Hematopoietic multipotent progenitor cell (in vitro differentiated cells): ENCODE measurements at regions not wholly inside any gene's neighbourhood (a gene's known extent, or its start where the extent isn't known, plus 50 kb on each side); places are given as distances from the start of the nearest gene placed in this dataset.

Experiments
- DNase-seq, 3 donors: peaks; one replicate each; pipeline ENCODE4 v3.0.0-alpha.2; 2011 to 2015; ENCODE audit warnings: low read depth in 2 of 3, low spot score in 2 of 3

DNA sequence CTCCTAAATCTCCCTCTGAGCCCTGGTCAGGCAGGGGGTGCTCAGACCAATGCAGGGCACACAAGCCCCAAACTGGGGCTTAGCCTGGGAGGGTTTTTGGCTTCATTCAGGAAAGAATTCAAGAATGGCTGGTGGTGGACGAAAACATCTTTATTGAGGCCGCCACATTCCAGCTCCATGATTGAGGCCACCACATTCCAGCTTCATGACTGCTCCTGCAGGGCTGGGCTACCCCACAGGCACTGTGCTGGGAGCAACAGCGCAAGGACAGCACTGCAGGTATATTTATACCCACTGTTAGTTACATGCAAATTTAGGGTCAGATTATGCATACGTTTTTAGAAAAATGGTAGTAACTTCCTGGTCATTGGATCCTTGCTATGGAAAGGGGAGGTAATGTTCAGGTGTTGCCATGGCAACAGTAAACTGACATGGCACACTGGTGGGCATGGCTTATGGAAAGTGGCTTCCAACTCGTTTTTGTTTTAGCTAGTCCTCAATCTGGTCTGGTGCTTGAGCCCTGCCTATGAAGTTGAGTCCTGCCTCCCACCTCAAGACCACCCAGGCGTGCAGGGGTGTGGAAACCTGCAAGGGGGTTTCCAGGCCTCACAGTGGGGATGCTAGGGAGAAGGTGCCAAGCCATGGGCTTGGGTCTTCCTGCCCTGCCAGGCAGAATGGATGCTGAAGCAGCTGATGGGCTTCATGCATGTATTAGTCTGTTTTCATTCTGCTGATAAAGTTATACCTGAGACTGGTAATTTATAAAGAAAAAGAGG, 348.7 kb upstream of the AJAP1 start:
- no peak for DNase-seq

DNA sequence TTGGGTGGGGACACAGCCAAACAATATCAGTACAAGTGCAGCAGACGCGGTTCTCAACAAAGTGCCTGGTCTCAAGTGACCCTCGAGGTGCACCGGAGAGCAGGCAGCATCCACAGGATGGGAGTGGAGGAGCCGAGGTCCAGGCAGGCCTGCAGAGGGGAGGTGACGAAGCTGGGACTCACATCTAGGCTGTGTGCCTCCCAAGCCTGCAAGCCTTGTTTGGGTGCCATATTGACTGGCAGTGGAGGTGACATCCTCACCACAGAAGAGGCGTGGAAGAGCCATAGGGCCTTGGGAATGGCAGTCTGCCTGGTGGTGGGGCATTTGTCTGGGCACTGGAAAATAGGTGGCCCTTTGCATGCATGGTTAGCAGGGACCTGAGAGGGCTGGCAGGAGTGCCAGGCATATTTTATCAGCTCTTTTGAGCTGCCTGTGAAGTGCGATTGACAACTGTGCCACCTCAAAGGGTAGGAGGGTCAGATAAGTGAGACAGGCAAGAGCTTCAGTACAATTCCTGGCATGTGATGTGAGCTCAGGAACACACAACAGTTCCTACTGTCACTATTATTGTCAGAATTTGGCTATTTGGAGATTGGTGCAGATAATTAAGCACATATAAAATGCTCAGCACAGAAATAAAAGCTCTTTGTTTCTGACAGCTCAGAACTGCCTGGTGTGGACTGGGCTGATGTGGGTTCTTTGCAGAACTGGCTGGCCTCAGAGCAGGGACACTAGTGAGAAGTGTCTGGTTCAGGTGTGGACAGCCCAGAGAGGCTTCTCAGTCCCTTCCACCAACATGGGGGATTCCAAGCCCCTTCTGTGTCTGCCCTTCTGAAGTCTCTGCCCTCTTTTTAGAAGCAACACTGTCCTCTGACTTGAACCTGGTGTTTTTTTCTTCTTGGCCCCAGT, 347.6 kb upstream of the AJAP1 start:
- no peak for DNase-seq

DNA sequence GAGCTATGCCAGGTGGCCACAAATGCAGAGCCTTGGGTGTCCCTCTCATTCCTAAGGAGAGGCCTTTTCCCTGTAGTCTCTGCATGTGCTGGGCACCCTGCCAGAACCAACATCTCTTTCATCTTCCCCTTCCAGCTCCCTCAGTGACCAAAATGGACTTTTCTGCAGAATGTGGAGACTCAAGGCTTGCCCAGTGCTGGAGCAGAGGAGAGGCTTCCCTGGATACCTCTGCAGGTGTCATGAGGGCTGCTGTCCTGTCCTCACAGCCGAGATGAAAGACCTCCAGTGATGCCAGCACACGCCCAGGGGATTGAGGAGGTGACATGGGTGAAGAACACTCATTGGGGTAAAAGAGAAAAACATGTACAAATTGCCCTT, 347.0 kb upstream of the AJAP1 start:
- no peak for DNase-seq

DNA sequence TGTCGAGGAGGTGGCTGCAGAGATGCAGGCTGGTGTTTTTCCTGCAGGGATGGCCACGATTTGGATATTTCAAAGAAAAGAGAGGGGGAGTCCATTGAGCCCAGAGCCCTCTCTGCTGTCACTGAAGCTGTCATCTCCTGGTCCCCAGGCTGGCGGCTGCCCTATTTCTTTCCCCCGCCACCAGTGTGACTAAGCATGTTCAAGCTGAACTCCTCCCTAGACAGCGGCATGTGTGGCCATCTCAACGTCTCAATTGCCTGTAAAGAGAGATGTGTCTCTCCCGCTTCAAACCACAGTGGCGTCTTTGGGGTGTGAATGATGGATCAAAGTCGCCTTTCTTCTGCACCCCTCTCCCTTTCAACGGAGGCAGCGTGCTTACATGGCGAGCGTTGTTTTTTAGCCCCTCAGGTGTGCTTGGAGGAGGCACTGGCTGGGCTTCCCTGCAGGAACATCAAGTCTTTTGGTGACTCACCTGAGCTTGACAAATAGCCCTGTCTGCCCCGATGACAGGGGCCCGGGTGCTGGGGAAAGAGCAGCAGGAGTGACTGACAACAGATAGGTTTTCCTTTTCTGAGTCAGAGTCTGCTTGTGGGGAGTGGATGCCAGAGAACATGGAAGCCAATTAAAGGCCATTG, 346.4 kb upstream of the AJAP1 start:
- no peak for DNase-seq

DNA sequence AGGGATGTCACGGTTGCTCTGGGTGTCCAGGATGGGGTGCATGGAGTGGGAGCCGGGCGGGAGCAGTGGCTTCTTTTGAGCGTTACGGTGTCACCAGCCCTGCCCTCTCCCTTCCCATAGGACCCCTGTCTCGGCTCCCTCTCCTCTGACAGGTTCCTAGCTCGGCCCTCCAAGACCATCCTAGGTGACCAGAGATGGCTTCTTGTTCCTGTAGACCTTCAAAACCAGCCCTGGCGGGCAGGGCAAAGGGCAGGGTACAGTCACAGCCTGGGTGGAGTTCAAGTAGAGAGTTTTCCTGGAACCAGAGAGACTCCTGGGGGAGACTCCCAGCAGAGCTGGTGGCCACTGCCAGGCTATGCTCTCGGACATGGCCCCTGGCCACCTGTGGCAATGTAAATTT, 345.6 kb upstream of the AJAP1 start:
- no peak for DNase-seq

DNA sequence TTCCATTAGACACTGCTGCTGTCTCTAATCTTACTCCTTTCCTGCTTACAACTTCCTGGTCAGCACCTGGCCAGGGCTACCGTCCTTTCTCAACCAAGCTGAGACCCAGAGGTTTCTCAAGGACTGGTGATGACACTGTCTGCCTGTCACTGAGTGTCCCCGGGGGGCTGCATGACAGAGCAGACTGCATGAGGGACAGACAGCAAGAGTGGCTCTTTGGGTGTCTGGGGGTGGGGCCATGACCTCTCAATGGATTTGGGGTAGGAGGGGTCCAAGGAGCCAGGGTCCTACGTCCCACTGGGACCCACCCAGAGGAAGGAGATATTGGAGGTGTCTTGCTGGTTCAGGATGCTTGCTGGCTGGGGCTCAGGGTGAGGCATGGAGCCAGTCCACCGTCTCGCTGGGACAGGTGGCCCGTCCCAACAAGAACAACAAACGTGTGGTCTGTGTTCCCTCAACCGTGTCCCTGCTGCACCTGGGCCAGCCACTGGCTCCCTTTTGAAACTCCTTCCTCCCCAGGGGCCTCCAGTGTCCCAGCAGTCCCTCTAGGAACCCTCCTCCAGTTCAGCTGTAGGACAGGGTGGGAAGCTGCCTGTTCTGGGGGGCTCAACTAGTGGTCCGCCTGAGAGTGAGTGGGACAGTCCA, 344.6 kb upstream of the AJAP1 start:
- DNase-seq = no peak

DNA sequence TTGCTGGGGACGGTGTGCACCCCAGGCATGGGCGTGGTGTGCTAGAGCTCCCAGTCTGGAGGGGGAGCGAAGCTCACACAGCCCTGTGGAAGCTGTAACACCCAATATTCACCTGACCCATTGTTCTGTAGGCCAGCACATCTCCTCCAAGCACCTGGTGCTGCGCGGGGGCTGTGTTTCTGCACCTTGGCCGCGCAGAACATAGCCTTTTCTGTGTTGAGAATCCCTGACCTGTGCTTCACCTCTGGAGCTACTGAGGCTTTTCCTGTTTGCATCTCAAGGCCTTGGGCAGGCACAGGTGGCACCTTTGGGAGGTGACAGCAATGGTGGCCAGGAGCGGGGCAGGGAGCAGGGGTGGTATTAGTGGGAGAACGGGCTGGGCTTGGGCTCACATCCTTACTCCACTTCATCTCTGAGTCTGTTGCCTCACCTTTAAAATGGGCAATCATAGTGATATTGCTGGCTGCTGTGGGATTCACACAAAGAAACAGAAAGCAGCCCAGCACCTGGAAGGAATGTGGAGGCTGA, 343.9 kb upstream of the AJAP1 start:
- DNase-seq = no peak

DNA sequence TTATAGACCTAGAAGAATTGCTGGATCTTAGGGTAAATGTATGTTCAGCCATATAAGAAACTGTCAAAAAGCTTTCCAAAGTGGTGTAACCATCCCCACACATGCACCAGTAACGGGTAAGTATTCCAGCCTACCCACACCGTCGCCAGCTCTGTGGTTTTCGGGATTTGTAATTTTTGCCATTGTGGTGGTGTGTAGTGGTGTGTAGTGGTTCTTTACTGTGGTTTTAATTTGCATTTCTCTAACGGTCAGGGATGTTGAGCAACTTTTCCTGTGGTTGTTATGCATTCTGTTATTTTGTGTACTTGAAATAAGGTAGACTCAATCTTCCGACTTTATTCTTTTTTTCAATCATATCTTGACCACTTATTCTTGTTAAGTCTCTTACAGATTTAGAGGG, 342.4 kb upstream of the AJAP1 start:
- no peak for DNase-seq

DNA sequence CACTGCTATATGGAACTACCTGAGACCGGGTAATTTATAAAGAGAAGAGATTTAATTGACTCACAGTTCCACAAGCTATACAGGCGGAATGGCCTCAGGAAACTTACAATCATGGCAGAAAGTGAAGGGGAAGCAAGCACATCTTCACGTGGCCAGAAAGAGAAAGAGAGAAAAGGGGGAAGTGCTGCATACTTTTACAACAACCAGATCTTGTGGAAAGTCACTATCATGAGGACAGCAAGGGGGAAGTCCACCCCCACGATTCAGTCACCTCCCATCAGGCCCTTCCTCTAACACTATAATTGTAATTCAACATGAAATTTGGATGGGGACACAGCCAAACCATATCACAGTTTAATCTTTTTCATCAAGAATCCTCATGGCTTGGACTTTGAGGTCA, 339.2 kb upstream of the AJAP1 start:
- no peak for DNase-seq

DNA sequence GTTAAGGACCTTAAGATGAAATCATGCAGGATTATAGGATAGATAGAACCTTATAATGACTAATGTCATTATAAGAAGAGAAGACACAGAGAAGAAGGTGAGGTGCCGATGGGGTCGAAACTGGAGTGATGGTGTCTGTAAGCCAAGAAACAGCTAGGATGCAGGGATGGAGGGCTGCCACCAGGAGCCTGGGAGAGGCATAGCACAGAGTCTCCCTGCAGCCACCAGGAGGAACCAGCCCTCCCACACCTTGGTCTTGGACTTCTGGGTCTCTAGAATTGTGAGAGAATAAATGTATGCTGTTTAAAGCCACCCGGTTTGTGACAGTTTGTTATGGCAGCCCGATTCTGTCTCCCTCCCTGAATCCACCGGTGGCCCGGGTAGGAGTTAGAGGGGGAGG, 337.2 kb upstream of the AJAP1 start:
- no peak for DNase-seq

DNA sequence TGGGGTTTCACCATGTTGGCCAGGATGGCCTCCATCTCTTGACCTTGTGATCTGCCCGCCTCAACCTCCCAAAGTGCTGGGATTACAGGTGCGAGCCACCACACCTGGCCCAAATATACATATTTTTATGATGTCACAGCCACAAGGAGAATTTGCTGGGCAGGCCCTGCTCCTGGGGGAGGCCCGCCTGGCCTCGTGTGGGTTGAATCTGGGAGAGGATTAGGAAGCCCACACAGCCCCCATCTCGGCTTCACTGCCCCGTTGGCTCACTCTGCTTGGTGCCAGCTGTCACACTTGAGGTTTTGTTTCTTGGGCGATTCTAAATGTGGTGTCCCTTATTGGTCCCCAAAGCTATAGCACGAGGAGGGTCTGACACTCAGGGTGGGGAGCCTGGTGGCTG, 335.7 kb upstream of the AJAP1 start:
- DNase-seq = no peak

DNA sequence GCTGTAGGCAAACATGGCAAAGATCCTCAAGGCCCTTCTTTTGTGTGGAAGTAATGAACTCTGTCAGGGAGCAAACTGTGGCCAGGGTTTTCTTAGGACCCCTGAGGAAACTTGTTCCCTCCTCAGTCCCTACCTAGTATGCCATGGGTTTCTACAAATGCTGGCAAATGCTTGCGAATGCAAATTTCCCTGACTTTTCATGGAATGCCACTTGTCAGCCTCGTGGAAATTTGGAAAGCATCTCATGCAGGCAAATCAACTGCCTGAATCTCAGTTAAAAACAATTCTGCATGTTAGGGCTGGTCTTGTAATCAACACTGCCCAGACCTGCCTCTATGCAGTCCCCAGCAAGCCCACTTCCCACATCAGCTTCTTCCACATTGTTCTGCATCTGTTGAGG, 334.9 kb upstream of the AJAP1 start:
- DNase-seq = no peak

DNA sequence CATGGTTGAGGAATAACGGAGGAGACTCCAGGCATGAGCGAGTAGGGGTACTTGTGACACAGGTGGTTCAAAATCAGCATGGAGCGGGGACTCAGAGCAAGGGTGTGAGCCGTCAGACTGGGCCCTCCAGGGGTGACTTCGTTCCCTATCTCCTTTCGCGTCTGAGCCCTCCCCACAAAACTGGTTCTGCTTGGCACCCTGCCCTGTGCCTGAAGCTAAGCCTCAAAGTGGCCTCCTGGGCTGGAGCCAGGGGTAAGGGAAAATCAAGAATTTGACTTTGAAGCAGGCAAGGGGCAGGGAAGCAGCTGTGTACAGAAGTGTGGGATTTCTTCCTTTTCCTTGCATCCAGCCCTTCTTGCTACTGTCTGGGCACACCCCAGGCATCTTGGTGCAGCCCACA, 331.5 kb upstream of the AJAP1 start:
- DNase-seq = no peak

DNA sequence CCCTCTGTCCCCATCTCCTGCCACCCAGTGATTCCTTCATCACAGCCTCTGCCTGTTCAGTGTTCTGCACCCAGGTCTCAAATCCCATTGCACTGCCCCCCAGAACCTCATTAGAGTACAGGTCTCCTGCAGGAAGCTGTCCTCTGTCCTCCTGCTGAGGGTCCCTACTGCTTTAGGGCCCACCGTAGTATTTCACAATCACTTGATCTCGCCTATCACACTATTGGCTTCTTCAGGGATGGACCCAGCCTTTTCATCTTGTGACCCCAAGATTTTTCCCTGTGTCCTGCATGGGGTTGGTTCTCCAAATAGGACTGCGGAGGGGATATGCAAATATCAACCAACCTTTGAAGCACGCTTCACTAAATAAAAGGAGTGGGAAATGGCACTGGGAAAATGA, 331.1 kb upstream of the AJAP1 start:
- DNase-seq = no peak

DNA sequence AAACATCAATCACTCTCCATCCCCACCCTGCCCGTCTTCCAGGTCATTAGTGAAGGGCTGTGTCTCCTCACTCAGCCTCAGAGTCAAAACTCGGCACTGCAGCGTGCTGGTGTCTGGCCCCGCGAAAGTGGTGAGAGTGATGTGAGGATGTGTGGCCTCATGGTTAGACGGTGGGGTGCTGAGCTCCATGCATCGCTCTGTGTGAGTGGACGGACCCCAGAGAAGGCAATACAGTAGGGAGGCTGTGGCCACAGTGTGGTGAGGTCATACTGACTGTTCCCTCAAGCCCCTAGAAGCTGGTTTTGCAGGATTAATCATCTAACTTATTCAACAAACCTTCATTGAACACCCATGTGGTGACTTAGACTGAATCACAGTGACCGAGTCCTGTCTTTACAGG, 329.9 kb upstream of the AJAP1 start:
- DNase-seq = no peak

DNA sequence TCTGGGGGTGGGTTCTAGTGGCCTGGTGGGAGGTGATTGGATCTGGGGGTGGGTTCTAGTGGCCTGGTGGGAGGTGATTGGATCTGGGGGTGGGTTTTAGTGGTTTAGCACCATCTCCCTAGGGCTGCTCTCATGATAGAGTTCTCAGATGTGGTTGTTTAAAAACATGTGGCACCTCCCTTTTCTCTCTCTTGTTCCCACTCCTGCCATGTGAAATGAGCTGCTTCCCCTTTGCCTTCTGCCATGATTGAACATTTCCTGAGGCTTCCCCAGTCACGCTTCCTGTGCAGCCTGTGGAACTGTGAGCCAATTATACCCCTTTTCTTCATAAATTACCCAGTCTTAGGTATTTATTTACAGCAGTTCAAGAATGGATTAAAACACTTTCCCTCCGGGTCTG, 327.3 kb upstream of the AJAP1 start:
- peak in 1 of 3 donors; percentile 39 for DNase-seq

DNA sequence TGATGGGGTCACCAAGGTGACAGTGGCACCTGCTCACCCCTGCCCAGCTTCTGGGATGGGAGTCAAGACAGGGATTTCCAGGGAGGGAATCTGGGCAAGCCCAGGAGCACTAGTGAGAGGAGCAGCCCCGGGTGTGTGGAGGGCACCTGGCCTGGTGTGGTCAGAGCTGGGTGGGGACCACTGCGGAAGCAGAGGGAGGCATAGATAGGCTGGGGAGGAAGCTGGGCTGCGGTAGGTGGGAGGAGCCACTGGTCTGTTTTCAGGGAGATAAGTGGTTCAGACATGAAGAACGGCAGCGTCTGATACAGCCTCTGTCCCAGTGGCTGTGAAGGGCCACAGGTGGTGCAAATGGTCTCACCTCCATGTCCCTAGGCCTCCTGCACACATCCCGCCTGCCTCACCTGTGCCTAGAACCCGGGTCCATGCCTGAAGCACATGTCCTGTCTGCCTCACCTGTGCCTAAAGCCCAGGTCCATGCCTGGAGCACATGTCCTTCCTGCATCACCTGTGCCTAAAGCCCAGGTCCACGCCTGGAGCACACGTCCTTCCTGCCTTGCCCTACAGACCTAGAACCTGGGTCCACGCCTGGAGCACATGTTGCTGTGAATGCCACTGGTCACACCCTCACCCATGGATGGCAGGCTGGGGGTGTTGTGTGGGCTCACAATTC, 325.9 kb upstream of the AJAP1 start:
- peak in 2 of 3 donors; percentile 63 to 72 for DNase-seq

DNA sequence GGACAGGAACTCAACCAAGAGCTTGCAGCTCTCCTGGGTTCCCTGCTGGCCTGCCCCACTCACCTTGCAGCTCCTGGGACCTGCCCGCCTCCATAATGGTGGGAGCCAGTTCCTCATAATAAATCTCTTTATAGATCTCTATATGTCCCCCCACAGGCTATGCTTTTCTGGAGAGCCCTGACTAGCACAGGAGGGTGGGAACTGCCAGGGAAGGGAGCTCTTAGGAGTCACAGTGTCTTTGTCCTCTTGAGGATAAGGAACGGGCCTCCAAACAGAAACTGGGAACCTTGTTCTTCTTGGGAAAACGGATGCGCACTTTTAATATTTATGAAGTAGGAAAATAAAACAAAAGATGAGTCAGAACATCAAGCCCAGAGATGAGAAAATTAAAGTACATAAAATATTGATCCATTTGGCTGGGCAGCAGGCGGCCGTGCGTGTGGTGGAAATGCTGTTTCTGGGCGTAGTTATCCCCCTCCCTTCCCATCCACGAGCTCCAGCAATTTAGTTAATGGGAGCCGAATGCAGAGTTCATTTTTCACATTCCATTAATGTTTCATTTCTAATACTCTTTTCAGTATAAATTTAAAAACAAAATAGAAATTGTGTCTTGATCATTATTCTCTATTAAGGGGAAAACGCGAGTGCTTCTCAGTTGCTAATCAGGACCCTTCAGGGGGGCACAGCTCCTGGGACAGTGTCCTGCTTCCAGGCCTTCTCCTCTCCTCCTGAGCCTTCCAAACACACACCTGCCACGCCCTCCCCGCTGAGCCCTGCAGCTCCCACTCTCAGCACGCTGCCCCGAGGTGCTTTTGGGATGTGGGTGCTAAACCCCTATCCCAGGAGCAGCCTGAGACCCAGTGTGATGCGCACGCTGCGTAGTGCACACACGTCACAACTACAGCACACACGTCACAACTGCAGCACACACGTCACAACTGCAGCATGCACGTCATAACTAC, 323.3 kb upstream of the AJAP1 start:
- no peak for DNase-seq

DNA sequence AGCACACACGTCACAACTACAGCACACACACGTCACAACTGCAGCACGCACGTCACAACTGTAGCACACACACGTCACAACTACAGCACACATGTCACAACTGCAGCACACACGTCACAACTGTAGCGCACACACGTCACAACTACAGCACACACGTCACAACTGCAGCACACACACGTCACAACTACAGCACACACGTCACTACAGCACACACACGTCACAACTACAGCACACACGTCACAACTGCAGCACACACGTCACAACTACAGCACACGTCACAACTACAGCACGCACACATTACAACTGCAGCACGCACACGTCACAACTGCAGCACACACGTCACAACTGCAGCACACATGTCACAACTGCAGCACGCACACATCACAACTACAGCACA, 322.6 kb upstream of the AJAP1 start:
- DNase-seq = no peak
